ENCODE measurements at regions not wholly inside any gene's neighbourhood (a gene's known extent, or its start where the extent isn't known, plus 50 kb on each side); places are given as distances from the start of the nearest gene placed in this dataset.

DNA sequence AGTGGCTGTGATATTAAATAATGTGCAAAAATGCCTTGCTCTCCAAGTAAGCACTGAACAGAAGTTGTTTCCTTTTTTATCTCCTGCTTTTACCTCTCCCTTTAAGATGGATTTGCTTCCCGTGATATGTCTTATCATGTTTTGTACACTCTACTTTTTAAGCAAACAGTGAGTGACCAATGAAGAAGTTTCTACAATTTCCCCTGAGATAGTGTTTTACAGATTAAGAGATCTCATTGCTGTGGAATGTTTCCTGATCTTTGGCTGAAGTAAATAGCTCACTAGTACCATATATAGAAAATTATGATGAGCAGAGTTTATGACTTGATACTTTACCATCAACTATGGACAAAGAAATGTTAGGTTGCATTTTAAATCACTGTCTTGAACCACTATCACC lies 184.8 kb upstream of the PDE3A start:
- no peak for ATAC-seq

DNA sequence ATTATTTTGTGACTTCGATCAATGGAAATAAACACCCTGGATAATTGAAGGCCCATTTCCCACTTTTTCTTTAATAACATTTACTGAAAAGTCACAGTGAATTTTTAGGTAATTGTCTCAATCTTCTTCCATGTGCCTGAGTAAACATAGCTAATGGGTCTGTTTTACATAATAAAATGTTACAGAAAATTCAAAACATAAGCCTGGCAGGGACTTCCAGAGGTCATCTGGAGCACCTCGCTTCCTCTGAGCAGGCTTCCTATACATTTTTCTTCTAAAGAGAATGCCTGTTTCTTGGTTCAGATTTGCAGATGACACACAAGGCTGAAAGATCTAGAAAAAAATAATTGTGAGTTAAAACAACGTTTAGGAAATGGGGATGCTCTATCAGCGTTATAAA lies 183.8 kb upstream of the PDE3A start:
- Mint-ChIP-seq H3K4me1 (peaks cover 20% of the 10 kb centered on the region), H3K27me3 (ENCODE audit: low read depth) (no peaks in the 10 kb centered on the region), H3K27ac (no peak overlapping the region), H3K9me3 (no peaks in the 10 kb centered on the region), H3K4me3 (no peak overlapping the region), H3K36me3 (no peaks in the 10 kb centered on the region)
- DNase-seq (ENCODE audit: low spot score) (no peak), ATAC-seq (no peak)
- ChIA-PET CTCF (interaction anchor here (0.7 kb wide), 1 partner anchor 269 kb away, joined by 3 read pairs; no protein-coding TSS in a partner anchor), POLR2A (no interaction called here)
- TF ChIP-seq HMGA2 (CRISPR knock-in tag; IDR thresholded peaks at IDR 0.05) (no peak), OVOL2 (CRISPR knock-in tag; IDR thresholded peaks at IDR 0.05; ENCODE audit: borderline replicate concordance) (no peak), NFE2L1 (CRISPR knock-in tag; IDR thresholded peaks at IDR 0.05) (no peak), ZNF317 (CRISPR knock-in tag; IDR thresholded peaks at IDR 0.05; ENCODE audit: borderline replicate concordance, low read depth) (no peak)
- TF ChIP-seq, protein P1, sequence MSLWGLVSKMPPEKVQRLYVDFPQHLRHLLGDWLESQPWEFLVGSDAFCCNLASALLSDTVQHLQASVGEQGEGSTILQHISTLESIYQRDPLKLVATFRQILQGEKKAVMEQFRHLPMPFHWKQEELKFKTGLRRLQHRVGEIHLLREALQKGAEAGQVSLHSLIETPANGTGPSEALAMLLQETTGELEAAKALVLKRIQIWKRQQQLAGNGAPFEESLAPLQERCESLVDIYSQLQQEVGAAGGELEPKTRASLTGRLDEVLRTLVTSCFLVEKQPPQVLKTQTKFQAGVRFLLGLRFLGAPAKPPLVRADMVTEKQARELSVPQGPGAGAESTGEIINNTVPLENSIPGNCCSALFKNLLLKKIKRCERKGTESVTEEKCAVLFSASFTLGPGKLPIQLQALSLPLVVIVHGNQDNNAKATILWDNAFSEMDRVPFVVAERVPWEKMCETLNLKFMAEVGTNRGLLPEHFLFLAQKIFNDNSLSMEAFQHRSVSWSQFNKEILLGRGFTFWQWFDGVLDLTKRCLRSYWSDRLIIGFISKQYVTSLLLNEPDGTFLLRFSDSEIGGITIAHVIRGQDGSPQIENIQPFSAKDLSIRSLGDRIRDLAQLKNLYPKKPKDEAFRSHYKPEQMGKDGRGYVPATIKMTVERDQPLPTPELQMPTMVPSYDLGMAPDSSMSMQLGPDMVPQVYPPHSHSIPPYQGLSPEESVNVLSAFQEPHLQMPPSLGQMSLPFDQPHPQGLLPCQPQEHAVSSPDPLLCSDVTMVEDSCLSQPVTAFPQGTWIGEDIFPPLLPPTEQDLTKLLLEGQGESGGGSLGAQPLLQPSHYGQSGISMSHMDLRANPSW (CRISPR knock-in tag; conservative IDR thresholded peaks at IDR 0.05; ENCODE audit: low read depth), result no peak

More for the DNA sequence above, 184.8 kb upstream of the PDE3A start:
- Mint-ChIP-seq H3K27me3 (ENCODE audit: low read depth) (no peaks in the 10 kb centered on the region), H3K36me3 (no peaks in the 10 kb centered on the region), H3K4me3 (no peak overlapping the region), H3K27ac (no peak overlapping the region; the same call in 1 of the 2 replicates), H3K9me3 (no peaks in the 10 kb centered on the region), H3K4me1 (peaks cover 20% of the 10 kb centered on the region)
- POLR2A ChIA-PET, result no interaction called here
- DNase-seq (ENCODE audit: low spot score), result no peak
- CTCF ChIA-PET, result no interaction called here
- TF ChIP-seq, protein P2, sequence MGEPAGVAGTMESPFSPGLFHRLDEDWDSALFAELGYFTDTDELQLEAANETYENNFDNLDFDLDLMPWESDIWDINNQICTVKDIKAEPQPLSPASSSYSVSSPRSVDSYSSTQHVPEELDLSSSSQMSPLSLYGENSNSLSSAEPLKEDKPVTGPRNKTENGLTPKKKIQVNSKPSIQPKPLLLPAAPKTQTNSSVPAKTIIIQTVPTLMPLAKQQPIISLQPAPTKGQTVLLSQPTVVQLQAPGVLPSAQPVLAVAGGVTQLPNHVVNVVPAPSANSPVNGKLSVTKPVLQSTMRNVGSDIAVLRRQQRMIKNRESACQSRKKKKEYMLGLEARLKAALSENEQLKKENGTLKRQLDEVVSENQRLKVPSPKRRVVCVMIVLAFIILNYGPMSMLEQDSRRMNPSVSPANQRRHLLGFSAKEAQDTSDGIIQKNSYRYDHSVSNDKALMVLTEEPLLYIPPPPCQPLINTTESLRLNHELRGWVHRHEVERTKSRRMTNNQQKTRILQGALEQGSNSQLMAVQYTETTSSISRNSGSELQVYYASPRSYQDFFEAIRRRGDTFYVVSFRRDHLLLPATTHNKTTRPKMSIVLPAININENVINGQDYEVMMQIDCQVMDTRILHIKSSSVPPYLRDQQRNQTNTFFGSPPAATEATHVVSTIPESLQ (CRISPR knock-in tag; IDR thresholded peaks at IDR 0.05), result no peak
- TF ChIP-seq, protein P3, sequence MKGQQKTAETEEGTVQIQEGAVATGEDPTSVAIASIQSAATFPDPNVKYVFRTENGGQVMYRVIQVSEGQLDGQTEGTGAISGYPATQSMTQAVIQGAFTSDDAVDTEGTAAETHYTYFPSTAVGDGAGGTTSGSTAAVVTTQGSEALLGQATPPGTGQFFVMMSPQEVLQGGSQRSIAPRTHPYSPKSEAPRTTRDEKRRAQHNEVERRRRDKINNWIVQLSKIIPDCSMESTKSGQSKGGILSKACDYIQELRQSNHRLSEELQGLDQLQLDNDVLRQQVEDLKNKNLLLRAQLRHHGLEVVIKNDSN (CRISPR knock-in tag; IDR thresholded peaks at IDR 0.05), result no peak
- TF ChIP-seq ZNF423 (CRISPR knock-in tag; IDR thresholded peaks at IDR 0.05), result no peak
- TF ChIP-seq ESRRA (CRISPR knock-in tag; IDR thresholded peaks at IDR 0.05; ENCODE audit: borderline replicate concordance), result no peak
- TF ChIP-seq, protein P4, sequence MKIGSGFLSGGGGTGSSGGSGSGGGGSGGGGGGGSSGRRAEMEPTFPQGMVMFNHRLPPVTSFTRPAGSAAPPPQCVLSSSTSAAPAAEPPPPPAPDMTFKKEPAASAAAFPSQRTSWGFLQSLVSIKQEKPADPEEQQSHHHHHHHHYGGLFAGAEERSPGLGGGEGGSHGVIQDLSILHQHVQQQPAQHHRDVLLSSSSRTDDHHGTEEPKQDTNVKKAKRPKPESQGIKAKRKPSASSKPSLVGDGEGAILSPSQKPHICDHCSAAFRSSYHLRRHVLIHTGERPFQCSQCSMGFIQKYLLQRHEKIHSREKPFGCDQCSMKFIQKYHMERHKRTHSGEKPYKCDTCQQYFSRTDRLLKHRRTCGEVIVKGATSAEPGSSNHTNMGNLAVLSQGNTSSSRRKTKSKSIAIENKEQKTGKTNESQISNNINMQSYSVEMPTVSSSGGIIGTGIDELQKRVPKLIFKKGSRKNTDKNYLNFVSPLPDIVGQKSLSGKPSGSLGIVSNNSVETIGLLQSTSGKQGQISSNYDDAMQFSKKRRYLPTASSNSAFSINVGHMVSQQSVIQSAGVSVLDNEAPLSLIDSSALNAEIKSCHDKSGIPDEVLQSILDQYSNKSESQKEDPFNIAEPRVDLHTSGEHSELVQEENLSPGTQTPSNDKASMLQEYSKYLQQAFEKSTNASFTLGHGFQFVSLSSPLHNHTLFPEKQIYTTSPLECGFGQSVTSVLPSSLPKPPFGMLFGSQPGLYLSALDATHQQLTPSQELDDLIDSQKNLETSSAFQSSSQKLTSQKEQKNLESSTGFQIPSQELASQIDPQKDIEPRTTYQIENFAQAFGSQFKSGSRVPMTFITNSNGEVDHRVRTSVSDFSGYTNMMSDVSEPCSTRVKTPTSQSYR (CRISPR knock-in tag; IDR thresholded peaks at IDR 0.05), result no peak
- TF ChIP-seq NFYB (CRISPR knock-in tag; conservative IDR thresholded peaks at IDR 0.05; ENCODE audit: low read depth), result no peak
- TF ChIP-seq RELA (CRISPR knock-in tag; IDR thresholded peaks at IDR 0.05; ENCODE audit: borderline replicate concordance), result no peak
- TF ChIP-seq ZBTB21 (CRISPR knock-in tag; IDR thresholded peaks at IDR 0.05; ENCODE audit: borderline replicate concordance), result no peak
- no peak for TF ChIP-seq RORB (CRISPR knock-in tag; IDR thresholded peaks at IDR 0.05)
- TF ChIP-seq GRHL2 (CRISPR knock-in tag; IDR thresholded peaks at IDR 0.05; ENCODE audit: insufficient replicate concordance, severe bottlenecking), result no peak
- no peak for TF ChIP-seq NR3C1 (CRISPR knock-in tag; conservative IDR thresholded peaks at IDR 0.05; ENCODE audit: low read depth)
- no peak for TF ChIP-seq NR1H2 (CRISPR knock-in tag; IDR thresholded peaks at IDR 0.05)
- TF ChIP-seq, protein P5, sequence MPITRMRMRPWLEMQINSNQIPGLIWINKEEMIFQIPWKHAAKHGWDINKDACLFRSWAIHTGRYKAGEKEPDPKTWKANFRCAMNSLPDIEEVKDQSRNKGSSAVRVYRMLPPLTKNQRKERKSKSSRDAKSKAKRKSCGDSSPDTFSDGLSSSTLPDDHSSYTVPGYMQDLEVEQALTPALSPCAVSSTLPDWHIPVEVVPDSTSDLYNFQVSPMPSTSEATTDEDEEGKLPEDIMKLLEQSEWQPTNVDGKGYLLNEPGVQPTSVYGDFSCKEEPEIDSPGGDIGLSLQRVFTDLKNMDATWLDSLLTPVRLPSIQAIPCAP (CRISPR knock-in tag; IDR thresholded peaks at IDR 0.05), result no peak
- no peak for TF ChIP-seq PRRX2 (CRISPR knock-in tag; IDR thresholded peaks at IDR 0.05)
- no peak for TF ChIP-seq GABPB1 (CRISPR knock-in tag; IDR thresholded peaks at IDR 0.05)
- no peak for TF ChIP-seq OVOL2 (CRISPR knock-in tag; IDR thresholded peaks at IDR 0.05; ENCODE audit: borderline replicate concordance)
